CD8-positive, alpha-beta memory T cell (primary cell): ENCODE measurements at regions not wholly inside any gene's neighbourhood (a gene's known extent, or its start where the extent isn't known, plus 50 kb on each side); places are given as distances from the start of the nearest gene placed in this dataset.

ENCODE experiments used
- CTCF ChIA-PET: fragments of 350-600 bp; sonication (Branson Sonifier 250); formaldehyde crosslinking; loops from one replicate; lab custom pipeline; 2021; ENCODE audit warnings: antibody characterized with exemption; lab: Charles Lee
- POLR2A ChIA-PET: fragments of 350-600 bp; sonication (Branson Sonifier 250); formaldehyde crosslinking; loops from one replicate; lab custom pipeline; 2021; ENCODE audit warnings: antibody characterized with exemption; lab: Charles Lee
- DNase-seq, 5 donors: peaks; one replicate each; pipeline versions ENCODE4 v3.0.0 to v3.0.0-alpha.2; 2020 to 2022; ENCODE audit warnings: mixed read lengths in 1 of 5
- H3K27ac ChIP-seq: one replicate; pipeline ENCODE4 v1.7.0; 2013; ENCODE audit warnings: low read depth, mild to moderate bottlenecking, low read length, moderate library complexity
- H3K27me3 ChIP-seq: 2 replicates; pipeline ENCODE4 v1.7.0; 2013; ENCODE audit warnings: low read length, mild to moderate bottlenecking; ENCODE audit not compliant: insufficient read depth, poor library complexity, severe bottlenecking
- H3K36me3 ChIP-seq: 2 replicates; pipeline ENCODE4 v1.7.0; 2013; ENCODE audit warnings: mild to moderate bottlenecking, low read length, moderate library complexity; ENCODE audit not compliant: insufficient read depth
- H3K4me1 ChIP-seq: 2 replicates; pipeline ENCODE4 v1.7.0; 2013; ENCODE audit warnings: mild to moderate bottlenecking, low read length, moderate library complexity; ENCODE audit not compliant: insufficient read depth
- H3K4me3 ChIP-seq: 2 replicates; pipeline ENCODE4 v1.7.0; 2013; ENCODE audit warnings: mild to moderate bottlenecking, low read length
- H3K9me3 ChIP-seq: 2 replicates; pipeline ENCODE4 v1.7.0; 2013; ENCODE audit warnings: mild to moderate bottlenecking, low read length
- H3K27ac Mint-ChIP-seq, 8 donors: one replicate each; pipeline ENCODE4 v1.8.0; 2020 to 2021; ENCODE audit warnings: mixed read lengths in 8 of 8, mild to moderate bottlenecking in 6 of 8, inconsistent platforms in 3 of 8, moderate library complexity in 3 of 8
- H3K27me3 Mint-ChIP-seq, 2 donors: one replicate each; pipeline ENCODE4 v1.8.0; 2020 to 2021; ENCODE audit warnings: mixed read lengths in 2 of 2, mild to moderate bottlenecking in 1 of 2, moderate library complexity in 1 of 2
- H3K36me3 Mint-ChIP-seq, 3 donors: one replicate each; pipeline ENCODE4 v1.8.0; 2020 to 2021; ENCODE audit warnings: mixed read lengths in 3 of 3, inconsistent platforms in 1 of 3, mild to moderate bottlenecking in 1 of 3
- H3K4me1 Mint-ChIP-seq, 3 donors: one replicate each; pipeline ENCODE4 v1.8.0; 2020 to 2021; ENCODE audit warnings: mixed read lengths in 3 of 3, inconsistent platforms in 1 of 3, mild to moderate bottlenecking in 1 of 3
- H3K4me3 Mint-ChIP-seq, 7 donors: one replicate each; pipeline ENCODE4 v1.8.0; 2020 to 2021; ENCODE audit warnings: mixed read lengths in 7 of 7, mild to moderate bottlenecking in 6 of 7, moderate library complexity in 4 of 7, inconsistent platforms in 2 of 7
- H3K9me3 Mint-ChIP-seq, 5 donors: one replicate each; pipeline ENCODE4 v1.8.0; 2020 to 2022; ENCODE audit warnings: mixed read lengths in 5 of 5, mild to moderate bottlenecking in 3 of 5, moderate library complexity in 2 of 5, inconsistent platforms in 1 of 5

- no peaks in the 10 kb centered on the region for H3K36me3 Mint-ChIP-seq
- H3K4me3 Mint-ChIP-seq = no peak overlapping the region
- Histone ChIP-seq H3K9me3 (no peaks in the 10 kb centered on the region), H3K27me3 (no peaks in the 10 kb centered on the region), H3K4me1 (no peaks in the 10 kb centered on the region), H3K27ac (no peak overlapping the region), H3K36me3 (no peaks in the 10 kb centered on the region), H3K4me3 (no peak overlapping the region)
- no peaks in the 10 kb centered on the region for H3K9me3 Mint-ChIP-seq
- H3K27me3 Mint-ChIP-seq = peaks cover 8 to 10% of the 10 kb centered on the region in 2 donors
- H3K27ac Mint-ChIP-seq = no peak overlapping the region
- POLR2A ChIA-PET = no interaction called here
- H3K4me1 Mint-ChIP-seq = no peaks in the 10 kb centered on the region
- no peak for DNase-seq
- CTCF ChIA-PET = no interaction called here
Observed at GRCh38 chr18:45496741-45497140, 118.5 kb upstream of the SLC14A2 start.

GRCh38 chr18:45497595-45498286 lies 117.5 kb upstream of the SLC14A2 start:
- Mint-ChIP-seq H3K27ac (no peak overlapping the region), H3K36me3 (no peaks in the 10 kb centered on the region), H3K4me3 (no peak overlapping the region), H3K9me3 (no peaks in the 10 kb centered on the region), H3K27me3 (peaks cover 8 to 10% of the 10 kb centered on the region in 2 donors), H3K4me1 (no peaks in the 10 kb centered on the region)
- ChIA-PET POLR2A (no interaction called here), CTCF (no interaction called here)
- H3K9me3 ChIP-seq = no peaks in the 10 kb centered on the region
- H3K4me1 ChIP-seq = no peaks in the 10 kb centered on the region
- H3K27me3 ChIP-seq = no peaks in the 10 kb centered on the region
- no peak overlapping the region for H3K27ac ChIP-seq
- no peak overlapping the region for H3K4me3 ChIP-seq
- H3K36me3 ChIP-seq = no peaks in the 10 kb centered on the region
- no peak for DNase-seq

GRCh38 chr18:45498287-45498658 lies 117.0 kb upstream of the SLC14A2 start:
- Mint-ChIP-seq H3K27me3 (peaks cover 8 to 10% of the 10 kb centered on the region in 2 donors), H3K4me1 (no peaks in the 10 kb centered on the region), H3K9me3 (no peaks in the 10 kb centered on the region), H3K4me3 (no peak overlapping the region), H3K36me3 (no peaks in the 10 kb centered on the region), H3K27ac (no peak overlapping the region)
- Histone ChIP-seq H3K9me3 (no peaks in the 10 kb centered on the region), H3K4me3 (no peak overlapping the region), H3K36me3 (no peaks in the 10 kb centered on the region), H3K4me1 (no peaks in the 10 kb centered on the region), H3K27ac (no peak overlapping the region), H3K27me3 (no peaks in the 10 kb centered on the region)
- ChIA-PET POLR2A (no interaction called here), CTCF (no interaction called here)
- DNase-seq = no peak

- Mint-ChIP-seq H3K27me3 (peaks cover 3 to 9% of the 10 kb centered on the region in 2 donors), H3K27ac (no peak overlapping the region), H3K4me3 (no peak overlapping the region), H3K9me3 (peaks cover 0 to 2% (median 0%) of the 10 kb centered on the region in 5 donors), H3K4me1 (no peaks in the 10 kb centered on the region), H3K36me3 (no peaks in the 10 kb centered on the region)
- H3K4me3 ChIP-seq = no peak overlapping the region
- H3K9me3 ChIP-seq = no peaks in the 10 kb centered on the region
- ChIA-PET CTCF (no interaction called here), POLR2A (no interaction called here)
- no peak overlapping the region for H3K27ac ChIP-seq
- H3K36me3 ChIP-seq = no peaks in the 10 kb centered on the region
- no peak for DNase-seq
- H3K27me3 ChIP-seq = no peaks in the 10 kb centered on the region
- H3K4me1 ChIP-seq = no peaks in the 10 kb centered on the region
Observed at GRCh38 chr18:45503990-45504389, 111.3 kb upstream of the SLC14A2 start.

- no peaks in the 10 kb centered on the region for H3K27me3 ChIP-seq
- POLR2A ChIA-PET = no interaction called here
- H3K27me3 Mint-ChIP-seq = peaks cover 5 to 9% of the 10 kb centered on the region in 2 donors
- no peak for DNase-seq
- H3K4me3 Mint-ChIP-seq = no peak overlapping the region
- H3K27ac Mint-ChIP-seq = no peak overlapping the region
- H3K4me3 ChIP-seq = no peak overlapping the region
- no peaks in the 10 kb centered on the region for H3K4me1 Mint-ChIP-seq
- H3K36me3 Mint-ChIP-seq = no peaks in the 10 kb centered on the region
- H3K36me3 ChIP-seq = no peaks in the 10 kb centered on the region
- CTCF ChIA-PET = no interaction called here
- no peaks in the 10 kb centered on the region for H3K4me1 ChIP-seq
- peaks cover 0 to 2% (median 0%) of the 10 kb centered on the region in 5 donors for H3K9me3 Mint-ChIP-seq
- H3K9me3 ChIP-seq = no peaks in the 10 kb centered on the region
- no peak overlapping the region for H3K27ac ChIP-seq
Observed at GRCh38 chr18:45505497-45506206, 109.6 kb upstream of the SLC14A2 start.

GRCh38 chr18:45506951-45507350 lies 108.3 kb upstream of the SLC14A2 start:
- Histone ChIP-seq H3K9me3 (no peaks in the 10 kb centered on the region), H3K27me3 (no peaks in the 10 kb centered on the region), H3K27ac (no peak overlapping the region), H3K4me1 (no peaks in the 10 kb centered on the region), H3K4me3 (no peak overlapping the region), H3K36me3 (no peaks in the 10 kb centered on the region)
- H3K27me3 Mint-ChIP-seq = peaks cover 5 to 10% of the 10 kb centered on the region in 2 donors
- no peak for DNase-seq
- ChIA-PET CTCF (no interaction called here), POLR2A (no interaction called here)
- H3K4me3 Mint-ChIP-seq = no peak overlapping the region
- no peaks in the 10 kb centered on the region for H3K4me1 Mint-ChIP-seq
- no peak overlapping the region for H3K27ac Mint-ChIP-seq
- no peaks in the 10 kb centered on the region for H3K36me3 Mint-ChIP-seq
- H3K9me3 Mint-ChIP-seq = peaks cover 0 to 2% (median 0%) of the 10 kb centered on the region in 5 donors

GRCh38 chr18:45509535-45509934 lies 105.7 kb upstream of the SLC14A2 start:
- no peaks in the 10 kb centered on the region for H3K36me3 Mint-ChIP-seq
- Histone ChIP-seq H3K4me1 (no peaks in the 10 kb centered on the region), H3K27ac (no peak overlapping the region), H3K9me3 (no peaks in the 10 kb centered on the region), H3K4me3 (no peak overlapping the region), H3K36me3 (no peaks in the 10 kb centered on the region), H3K27me3 (no peaks in the 10 kb centered on the region)
- DNase-seq = no peak
- no peak overlapping the region for H3K4me3 Mint-ChIP-seq
- H3K9me3 Mint-ChIP-seq = peaks cover 0 to 2% (median 0%) of the 10 kb centered on the region in 5 donors
- H3K27me3 Mint-ChIP-seq = peaks cover 7 to 19% of the 10 kb centered on the region in 2 donors
- H3K27ac Mint-ChIP-seq = no peak overlapping the region
- CTCF ChIA-PET = no interaction called here
- no peaks in the 10 kb centered on the region for H3K4me1 Mint-ChIP-seq
- POLR2A ChIA-PET = no interaction called here

- Histone ChIP-seq H3K36me3 (no peaks in the 10 kb centered on the region), H3K27ac (no peak overlapping the region), H3K9me3 (no peaks in the 10 kb centered on the region), H3K4me3 (no peak overlapping the region), H3K27me3 (no peaks in the 10 kb centered on the region), H3K4me1 (no peaks in the 10 kb centered on the region)
- Mint-ChIP-seq H3K27me3 (peaks cover 9 to 14% of the 10 kb centered on the region in 2 donors), H3K9me3 (peaks cover 0 to 2% (median 0%) of the 10 kb centered on the region in 5 donors), H3K36me3 (no peaks in the 10 kb centered on the region), H3K27ac (no peak overlapping the region), H3K4me1 (no peaks in the 10 kb centered on the region), H3K4me3 (no peak overlapping the region)
- ChIA-PET POLR2A (no interaction called here), CTCF (no interaction called here)
- no peak for DNase-seq
Observed at GRCh38 chr18:45510656-45511055, 104.6 kb upstream of the SLC14A2 start.
